ENCODE measurements at regions not wholly inside any gene's neighbourhood (a gene's known extent, or its start where the extent isn't known, plus 50 kb on each side); places are given as distances from the start of the nearest gene placed in this dataset.

DNA sequence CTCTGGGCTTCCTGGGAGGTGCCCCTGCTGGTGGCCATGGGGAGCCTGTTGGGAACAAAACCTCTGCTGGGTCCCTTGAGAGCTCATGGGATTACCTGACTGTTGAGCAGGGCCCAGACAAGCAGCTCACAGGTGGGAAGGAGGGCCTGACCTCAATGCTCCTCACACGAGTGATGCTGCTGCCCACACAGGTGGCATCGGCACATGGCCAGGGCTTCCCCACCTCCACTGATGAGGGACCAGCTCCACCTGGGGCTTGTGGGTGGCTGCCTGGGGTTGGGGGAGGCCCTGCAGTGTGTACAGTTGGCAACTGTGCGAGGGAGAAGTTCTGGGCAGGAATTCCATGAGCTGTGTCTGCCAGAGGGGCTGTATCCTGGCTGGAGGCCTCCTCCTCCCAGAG lies 87.8 kb upstream of the NLRP1 start:
- Histone ChIP-seq H3F3A (replicated peaks; ENCODE audit: low read depth) (no peaks in the 10 kb centered on the region), H3K36me3 (ENCODE audit: insufficient read depth) (no peaks in the 10 kb centered on the region), H3K4me2 (no peak overlapping the region), H3K27ac (ENCODE audit: low read depth) (no peak overlapping the region), H3K4me1 (ENCODE audit: insufficient read depth) (no peaks in the 10 kb centered on the region), H4K20me1 (replicated peaks; ENCODE audit: insufficient read depth) (no peaks in the 10 kb centered on the region), H3K9me2 (ENCODE audit: insufficient read depth) (no peaks in the 10 kb centered on the region), H3K79me2 (replicated peaks; ENCODE audit: insufficient read depth) (no peaks in the 10 kb centered on the region), H3K27me3 (ENCODE audit: insufficient read depth) (no peaks in the 10 kb centered on the region), H2AFZ (no peak overlapping the region), H3K4me3 (no peak overlapping the region)
- Mint-ChIP-seq H3K4me3 (no peak overlapping the region), H3K27me3 (ENCODE audit: insufficient read depth, low read depth, poor library complexity) (peaks cover 4% of the 10 kb centered on the region), H3K9me3 (no peaks in the 10 kb centered on the region), H3K36me3 (ENCODE audit: low read depth) (no peaks in the 10 kb centered on the region), H3K27ac (no peak overlapping the region), H3K4me1 (0 out of 3 replicates have a peak, but pooled peaks cover 6% of the 10 kb centered on the region)
- ATAC-seq: no peak
- TF ChIP-seq ZNF114 (CRISPR knock-in tag; IDR thresholded peaks at IDR 0.05) (no peak), JUNB (IDR thresholded peaks at IDR 0.05; ENCODE audit: unreplicated experiment) (no peak), POLR2AphosphoS5 (IDR thresholded peaks at IDR 0.05; ENCODE audit: low read depth) (no peak), EZH2phosphoT487 (IDR thresholded peaks at IDR 0.05; ENCODE audit: unreplicated experiment) (no peak), NANOG (IDR thresholded peaks at IDR 0.05; ENCODE audit: borderline replicate concordance) (no peak), CREB1 (CRISPR knock-in tag; IDR thresholded peaks at IDR 0.05; ENCODE audit: low read depth) (no peak), EZH2 (IDR thresholded peaks at IDR 0.05; ENCODE audit: low read depth, unreplicated experiment) (no peak), ETS1 (IDR thresholded peaks at IDR 0.05) (no peak)
- TF ChIP-seq, protein P1, sequence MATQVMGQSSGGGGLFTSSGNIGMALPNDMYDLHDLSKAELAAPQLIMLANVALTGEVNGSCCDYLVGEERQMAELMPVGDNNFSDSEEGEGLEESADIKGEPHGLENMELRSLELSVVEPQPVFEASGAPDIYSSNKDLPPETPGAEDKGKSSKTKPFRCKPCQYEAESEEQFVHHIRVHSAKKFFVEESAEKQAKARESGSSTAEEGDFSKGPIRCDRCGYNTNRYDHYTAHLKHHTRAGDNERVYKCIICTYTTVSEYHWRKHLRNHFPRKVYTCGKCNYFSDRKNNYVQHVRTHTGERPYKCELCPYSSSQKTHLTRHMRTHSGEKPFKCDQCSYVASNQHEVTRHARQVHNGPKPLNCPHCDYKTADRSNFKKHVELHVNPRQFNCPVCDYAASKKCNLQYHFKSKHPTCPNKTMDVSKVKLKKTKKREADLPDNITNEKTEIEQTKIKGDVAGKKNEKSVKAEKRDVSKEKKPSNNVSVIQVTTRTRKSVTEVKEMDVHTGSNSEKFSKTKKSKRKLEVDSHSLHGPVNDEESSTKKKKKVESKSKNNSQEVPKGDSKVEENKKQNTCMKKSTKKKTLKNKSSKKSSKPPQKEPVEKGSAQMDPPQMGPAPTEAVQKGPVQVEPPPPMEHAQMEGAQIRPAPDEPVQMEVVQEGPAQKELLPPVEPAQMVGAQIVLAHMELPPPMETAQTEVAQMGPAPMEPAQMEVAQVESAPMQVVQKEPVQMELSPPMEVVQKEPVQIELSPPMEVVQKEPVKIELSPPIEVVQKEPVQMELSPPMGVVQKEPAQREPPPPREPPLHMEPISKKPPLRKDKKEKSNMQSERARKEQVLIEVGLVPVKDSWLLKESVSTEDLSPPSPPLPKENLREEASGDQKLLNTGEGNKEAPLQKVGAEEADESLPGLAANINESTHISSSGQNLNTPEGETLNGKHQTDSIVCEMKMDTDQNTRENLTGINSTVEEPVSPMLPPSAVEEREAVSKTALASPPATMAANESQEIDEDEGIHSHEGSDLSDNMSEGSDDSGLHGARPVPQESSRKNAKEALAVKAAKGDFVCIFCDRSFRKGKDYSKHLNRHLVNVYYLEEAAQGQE (IDR thresholded peaks at IDR 0.05; ENCODE audit: unreplicated experiment): no peak
- DNase-seq (ENCODE audit: low spot score): no peak

- H3K27ac Mint-ChIP-seq: no peak overlapping the region
- TF ChIP-seq, protein P1 (IDR thresholded peaks at IDR 0.05; ENCODE audit: unreplicated experiment): no peak
- TF ChIP-seq POLR2AphosphoS5 (IDR thresholded peaks at IDR 0.05; ENCODE audit: low read depth): no peak
Measured at GRCh38 chr17:5672815-5673430, 88.6 kb upstream of the NLRP1 start.

More at GRCh38 chr17:5672815-5673430, 88.6 kb upstream of the NLRP1 start:
- ATAC-seq: no peak
- Mint-ChIP-seq H3K4me1 (0 out of 3 replicates have a peak, but pooled peaks cover 6% of the 10 kb centered on the region), H3K9me3 (no peaks in the 10 kb centered on the region), H3K36me3 (ENCODE audit: low read depth) (no peaks in the 10 kb centered on the region), H3K27me3 (ENCODE audit: insufficient read depth, low read depth, poor library complexity) (peaks cover 4% of the 10 kb centered on the region), H3K4me3 (no peak overlapping the region)
- H3K4me2 ChIP-seq: no peak overlapping the region
- no peaks in the 10 kb centered on the region for H3F3A ChIP-seq (replicated peaks; ENCODE audit: low read depth)
- H3K27ac ChIP-seq (ENCODE audit: low read depth): no peak overlapping the region
- H3K4me3 ChIP-seq: no peak overlapping the region
- H3K36me3 ChIP-seq (ENCODE audit: insufficient read depth): no peaks in the 10 kb centered on the region
- no peaks in the 10 kb centered on the region for H3K79me2 ChIP-seq (replicated peaks; ENCODE audit: insufficient read depth)
- H3K27me3 ChIP-seq (ENCODE audit: insufficient read depth): no peaks in the 10 kb centered on the region
- no peak for DNase-seq (ENCODE audit: low spot score)
- H2AFZ ChIP-seq: no peak overlapping the region
- H3K9me2 ChIP-seq (ENCODE audit: insufficient read depth): no peaks in the 10 kb centered on the region; the same call in 1 of the 2 replicates
- no peaks in the 10 kb centered on the region for H4K20me1 ChIP-seq (replicated peaks; ENCODE audit: insufficient read depth)
- no peaks in the 10 kb centered on the region for H3K4me1 ChIP-seq (ENCODE audit: insufficient read depth)
